ENCODE measurements at regions not wholly inside any gene's neighbourhood (a gene's known extent, or its start where the extent isn't known, plus 50 kb on each side); places are given as distances from the start of the nearest gene placed in this dataset.

DNA sequence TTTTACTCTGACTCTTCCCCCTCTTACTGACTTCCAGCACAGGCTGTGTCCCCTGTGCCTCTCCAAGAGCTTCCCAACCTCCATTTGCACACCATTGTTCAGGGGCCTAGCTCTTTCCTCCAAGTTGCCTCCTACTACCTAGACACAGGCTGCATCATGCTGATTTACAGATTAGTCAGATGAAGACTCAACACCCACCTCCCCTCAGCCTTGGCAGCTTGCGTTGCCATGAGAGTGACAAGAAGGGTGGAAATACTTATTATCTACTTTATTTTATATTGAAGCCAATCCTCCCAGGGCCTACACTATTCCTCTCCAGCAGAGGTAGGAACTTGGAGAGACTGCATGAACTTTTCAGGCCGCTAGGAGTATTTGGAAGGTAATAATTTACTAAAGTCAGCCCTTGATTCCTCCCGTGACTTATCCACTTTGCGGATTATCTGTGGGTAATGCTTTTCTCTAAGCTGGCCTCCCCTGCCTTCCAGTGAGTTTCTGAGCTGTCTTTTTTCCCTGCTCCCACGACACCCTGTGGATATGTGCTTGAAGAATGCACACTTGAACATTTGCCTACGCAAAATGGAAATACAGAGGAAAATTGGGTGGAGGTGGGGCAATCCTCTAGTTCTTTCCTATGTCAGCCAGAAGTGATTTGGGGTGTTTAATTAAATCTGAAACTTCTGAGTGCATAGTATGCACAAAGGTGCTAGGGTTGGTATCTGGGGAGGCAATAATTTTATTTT lies 74.1 kb upstream of the TMEM164 start:
- dilution Hi-C loops (cut with MboI; ENCODE audit: extremely low pct_ligation_motif_present, low sequenced_read_pairs) = no loop called here
- no peaks in the 10 kb centered on the region for H3K9me3 ChIP-seq (ENCODE audit: control insufficient read depth, low read depth, low read length)
- H2AFZ ChIP-seq (ENCODE audit: control insufficient read depth, low read length) = no peak overlapping the region
- no peaks in the 10 kb centered on the region for H4K20me1 ChIP-seq (ENCODE audit: control insufficient read depth, extremely low read depth, insufficient read depth, low read length)
- H3K36me3 ChIP-seq (ENCODE audit: control insufficient read depth in 2 of 2, extremely low read depth in 1 of 2, insufficient read depth in 2 of 2, low read length in 2 of 2) = no peaks in the 10 kb centered on the region
- no peaks in the 10 kb centered on the region for H3K9me1 ChIP-seq (ENCODE audit: control insufficient read depth, extremely low read depth, insufficient read depth, low read length)
- H3K4me1 ChIP-seq (ENCODE audit: control insufficient read depth, extremely low read depth, insufficient read depth, low read length) = no peaks in the 10 kb centered on the region
- FAIRE-seq (no peak), DNase-seq (ENCODE audit: low read depth, low spot score) (no peak)
- no peaks in the 10 kb centered on the region for H3K79me2 ChIP-seq (ENCODE audit: control insufficient read depth, insufficient read depth, low read length)
- TF ChIP-seq, protein P1, sequence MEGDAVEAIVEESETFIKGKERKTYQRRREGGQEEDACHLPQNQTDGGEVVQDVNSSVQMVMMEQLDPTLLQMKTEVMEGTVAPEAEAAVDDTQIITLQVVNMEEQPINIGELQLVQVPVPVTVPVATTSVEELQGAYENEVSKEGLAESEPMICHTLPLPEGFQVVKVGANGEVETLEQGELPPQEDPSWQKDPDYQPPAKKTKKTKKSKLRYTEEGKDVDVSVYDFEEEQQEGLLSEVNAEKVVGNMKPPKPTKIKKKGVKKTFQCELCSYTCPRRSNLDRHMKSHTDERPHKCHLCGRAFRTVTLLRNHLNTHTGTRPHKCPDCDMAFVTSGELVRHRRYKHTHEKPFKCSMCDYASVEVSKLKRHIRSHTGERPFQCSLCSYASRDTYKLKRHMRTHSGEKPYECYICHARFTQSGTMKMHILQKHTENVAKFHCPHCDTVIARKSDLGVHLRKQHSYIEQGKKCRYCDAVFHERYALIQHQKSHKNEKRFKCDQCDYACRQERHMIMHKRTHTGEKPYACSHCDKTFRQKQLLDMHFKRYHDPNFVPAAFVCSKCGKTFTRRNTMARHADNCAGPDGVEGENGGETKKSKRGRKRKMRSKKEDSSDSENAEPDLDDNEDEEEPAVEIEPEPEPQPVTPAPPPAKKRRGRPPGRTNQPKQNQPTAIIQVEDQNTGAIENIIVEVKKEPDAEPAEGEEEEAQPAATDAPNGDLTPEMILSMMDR (optimal IDR thresholded peaks at IDR 0.05 in 1 of 3, IDR thresholded peaks at IDR 0.05 in 1 of 3, conservative IDR thresholded peaks at IDR 0.05 in 1 of 3; ENCODE audit: extremely low read depth in 1 of 3, insufficient read depth in 2 of 3, low read length in 3 of 3) = no peak
- no peak for TF ChIP-seq EZH2 (IDR thresholded peaks at IDR 0.05; ENCODE audit: low read length)
- no peak overlapping the region for H3K4me2 ChIP-seq (ENCODE audit: control insufficient read depth, extremely low read depth, insufficient read depth, low read depth, low read length)
- peaks cover 6% of the 10 kb centered on the region for H3K27me3 ChIP-seq (ENCODE audit: control insufficient read depth, extremely low read depth, insufficient read depth, low read length)
- H3K4me3 ChIP-seq (ENCODE audit: control insufficient read depth in 2 of 3, extremely low read depth in 1 of 3, insufficient read depth in 2 of 3, low read depth in 1 of 3, low read length in 3 of 3) = no peak overlapping the region
- no peak overlapping the region for H3K27ac ChIP-seq (ENCODE audit: control insufficient read depth, insufficient read depth, low read length)
- H3K9ac ChIP-seq (ENCODE audit: control insufficient read depth, extremely low read depth, insufficient read depth, low read length) = no peak overlapping the region

DNA sequence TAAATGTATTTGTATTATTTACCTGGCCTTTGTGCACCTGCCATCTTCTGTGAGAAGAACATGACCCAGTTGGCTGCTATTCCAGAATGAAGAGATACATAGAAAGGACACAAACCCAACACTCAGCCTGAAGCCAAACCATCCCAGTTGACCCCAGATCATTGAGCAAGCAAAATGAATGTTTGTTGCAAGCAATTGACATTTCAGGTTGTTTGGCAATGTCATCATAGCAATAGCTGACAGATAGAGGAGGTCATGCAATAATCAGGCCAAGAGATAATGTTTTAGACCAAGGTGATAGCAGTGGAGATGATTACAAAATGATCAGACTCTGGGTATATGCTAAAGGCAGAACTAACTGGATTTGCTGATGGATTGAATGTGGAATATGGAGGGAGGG lies 71.2 kb upstream of the TMEM164 start:
- FAIRE-seq (no peak), DNase-seq (ENCODE audit: low read depth, low spot score) (no peak)
- no peaks in the 10 kb centered on the region for H3K9me1 ChIP-seq (ENCODE audit: control insufficient read depth, extremely low read depth, insufficient read depth, low read length)
- no peak overlapping the region for H3K4me3 ChIP-seq (ENCODE audit: control insufficient read depth in 2 of 3, extremely low read depth in 1 of 3, insufficient read depth in 2 of 3, low read depth in 1 of 3, low read length in 3 of 3)
- H3K9me3 ChIP-seq (ENCODE audit: control insufficient read depth, low read depth, low read length) = no peaks in the 10 kb centered on the region
- TF ChIP-seq, protein P1 (optimal IDR thresholded peaks at IDR 0.05 in 1 of 3, IDR thresholded peaks at IDR 0.05 in 1 of 3, conservative IDR thresholded peaks at IDR 0.05 in 1 of 3; ENCODE audit: extremely low read depth in 1 of 3, insufficient read depth in 2 of 3, low read length in 3 of 3) = no peak
- TF ChIP-seq EZH2 (IDR thresholded peaks at IDR 0.05; ENCODE audit: low read length) = no peak
- H3K27me3 ChIP-seq (ENCODE audit: control insufficient read depth, extremely low read depth, insufficient read depth, low read length) = peaks cover 5% of the 10 kb centered on the region
- H3K4me1 ChIP-seq (ENCODE audit: control insufficient read depth, extremely low read depth, insufficient read depth, low read length) = no peaks in the 10 kb centered on the region
- H3K4me2 ChIP-seq (ENCODE audit: control insufficient read depth, extremely low read depth, insufficient read depth, low read depth, low read length) = no peak overlapping the region
- no peak overlapping the region for H2AFZ ChIP-seq (ENCODE audit: control insufficient read depth, low read length)
- no peaks in the 10 kb centered on the region for H4K20me1 ChIP-seq (ENCODE audit: control insufficient read depth, extremely low read depth, insufficient read depth, low read length)
- H3K36me3 ChIP-seq (ENCODE audit: control insufficient read depth in 2 of 2, extremely low read depth in 1 of 2, insufficient read depth in 2 of 2, low read length in 2 of 2) = no peaks in the 10 kb centered on the region
- H3K27ac ChIP-seq (ENCODE audit: control insufficient read depth, insufficient read depth, low read length) = no peak overlapping the region
- dilution Hi-C loops (cut with MboI; ENCODE audit: extremely low pct_ligation_motif_present, low sequenced_read_pairs) = no loop called here
- no peaks in the 10 kb centered on the region for H3K79me2 ChIP-seq (ENCODE audit: control insufficient read depth, insufficient read depth, low read length)
- H3K9ac ChIP-seq (ENCODE audit: control insufficient read depth, extremely low read depth, insufficient read depth, low read length) = no peak overlapping the region

Measured in keratinocyte (primary cell).